GM23338 (cell line): ENCODE measurements at regions not wholly inside any gene's neighbourhood (a gene's known extent, or its start where the extent isn't known, plus 50 kb on each side); places are given as distances from the start of the nearest gene placed in this dataset.

ENCODE experiments used
- ATAC-seq: fragments of 200-7000 bp; cut with Tn5 transposase; 3 replicates; pipeline ENCODE4 v1.9.1; 2020
- DNase-seq: peaks from one replicate; pipeline ENCODE4 v3.0.0-alpha.2; 2015; ENCODE audit warnings: low spot score
- H2AFZ ChIP-seq: fragments of 200-600 bp; sonication (generic); 2 replicates; pipeline ENCODE4 v1.8.0; 2016; ENCODE audit warnings: antibody characterized with exemption, mild to moderate bottlenecking, moderate library complexity
- H3F3A ChIP-seq: fragments of 200-600 bp; sonication (generic); replicated peaks from 2 replicates; pipeline ENCODE4 v1.8.0; 2017; ENCODE audit warnings: antibody characterized with exemption, mixed run types, low read depth
- H3K27ac ChIP-seq: fragments of 200-600 bp; sonication (generic); 2 replicates; pipeline ENCODE4 v1.6.1; 2016; ENCODE audit warnings: low read depth
- H3K27me3 ChIP-seq: fragments of 200-600 bp; sonication (generic); 2 replicates; pipeline ENCODE4 v1.8.0; 2016; ENCODE audit warnings: mild to moderate bottlenecking, mixed run types, moderate library complexity; ENCODE audit not compliant: insufficient read depth
- H3K36me3 ChIP-seq: fragments of 200-600 bp; sonication (generic); 2 replicates; pipeline ENCODE4 v1.8.0; 2016; ENCODE audit warnings: mild to moderate bottlenecking; ENCODE audit not compliant: insufficient read depth
- H3K4me1 ChIP-seq: fragments of 200-600 bp; sonication (generic); 2 replicates; pipeline ENCODE4 v1.8.0; 2016; ENCODE audit warnings: mild to moderate bottlenecking, moderate library complexity; ENCODE audit not compliant: insufficient read depth
- H3K4me2 ChIP-seq: fragments of 200-600 bp; sonication (generic); 2 replicates; pipeline ENCODE4 v1.7.1; 2017; ENCODE audit warnings: mixed run types
- H3K4me3 ChIP-seq: fragments of 200-600 bp; sonication (generic); 2 replicates; pipeline ENCODE4 v1.6.1; 2016; ENCODE audit warnings: mixed run types
- H3K79me2 ChIP-seq: fragments of 200-600 bp; sonication (generic); replicated peaks from 2 replicates; pipeline ENCODE4 v1.8.0; 2017; ENCODE audit warnings: mild to moderate bottlenecking; ENCODE audit not compliant: insufficient read depth
- H3K9me2 ChIP-seq: fragments of 200-600 bp; sonication (generic); 2 replicates; pipeline ENCODE4 v1.8.0; 2017; ENCODE audit not compliant: insufficient read depth
- H4K20me1 ChIP-seq: fragments of 200-600 bp; sonication (generic); replicated peaks from 2 replicates; pipeline ENCODE4 v1.8.0; 2017; ENCODE audit warnings: mild to moderate bottlenecking; ENCODE audit not compliant: insufficient read depth
- H3K27ac Mint-ChIP-seq: 2 replicates; pipeline ENCODE4 v1.8.0; 2020; ENCODE audit warnings: inconsistent platforms, mild to moderate bottlenecking, moderate library complexity, mixed read lengths
- H3K27me3 Mint-ChIP-seq: 3 replicates; pipeline ENCODE4 v1.8.0; 2022; ENCODE audit warnings: low read depth, mild to moderate bottlenecking, moderate library complexity, mixed read lengths, inconsistent platforms; ENCODE audit not compliant: insufficient read depth, poor library complexity
- H3K36me3 Mint-ChIP-seq: 3 replicates; pipeline ENCODE4 v1.8.0; 2021; ENCODE audit warnings: low read depth, mild to moderate bottlenecking, inconsistent platforms, moderate library complexity, mixed read lengths
- H3K4me1 Mint-ChIP-seq: 3 replicates; pipeline ENCODE4 v1.8.0; 2020; ENCODE audit warnings: mild to moderate bottlenecking, inconsistent platforms, mixed read lengths
- H3K4me3 Mint-ChIP-seq: 3 replicates; pipeline ENCODE4 v1.8.0; 2021; ENCODE audit warnings: moderate library complexity, mild to moderate bottlenecking, inconsistent platforms, mixed read lengths
- H3K9me3 Mint-ChIP-seq: 3 replicates; pipeline ENCODE4 v1.8.0; 2020; ENCODE audit warnings: moderate library complexity, mild to moderate bottlenecking, inconsistent platforms, mixed read lengths
- EZH2phosphoT487 ChIP-seq: fragments of 200-600 bp; sonication (generic); IDR thresholded peaks from one replicate; pipeline ENCODE4 v1.8.1; 2018; ENCODE audit warnings: antibody characterized with exemption; ENCODE audit not compliant: unreplicated experiment
- NANOG ChIP-seq: IDR thresholded peaks from 2 replicates; pipeline ENCODE4 v1.6.1; 2016; ENCODE audit warnings: antibody characterized with exemption, borderline replicate concordance
- REST ChIP-seq: IDR thresholded peaks from one replicate; pipeline ENCODE4 v1.6.1; 2018; ENCODE audit warnings: antibody characterized with exemption; ENCODE audit not compliant: unreplicated experiment
- ZNF114 ChIP-seq: fragments of 250-450 bp; sonication (Bioruptor Pico); IDR thresholded peaks from 2 replicates; pipeline ENCODE4 v1.5.0; 2020; ENCODE audit warnings: mild to moderate bottlenecking, moderate library complexity
- ZNF331 ChIP-seq: fragments of 250-450 bp; sonication (Bioruptor Pico); IDR thresholded peaks from 2 replicates; pipeline ENCODE4 v1.5.0; 2020; ENCODE audit warnings: low read depth, mild to moderate bottlenecking, moderate library complexity
- TF ChIP-seq, protein P1 (sequence below): IDR thresholded peaks from 2 replicates; pipeline ENCODE4 v1.6.1; 2016; ENCODE audit warnings: antibody characterized with exemption

GRCh38 chr7:54398863-54399262 is 143.3 kb upstream of the VSTM2A start (continued):
- TF ChIP-seq, protein P1, sequence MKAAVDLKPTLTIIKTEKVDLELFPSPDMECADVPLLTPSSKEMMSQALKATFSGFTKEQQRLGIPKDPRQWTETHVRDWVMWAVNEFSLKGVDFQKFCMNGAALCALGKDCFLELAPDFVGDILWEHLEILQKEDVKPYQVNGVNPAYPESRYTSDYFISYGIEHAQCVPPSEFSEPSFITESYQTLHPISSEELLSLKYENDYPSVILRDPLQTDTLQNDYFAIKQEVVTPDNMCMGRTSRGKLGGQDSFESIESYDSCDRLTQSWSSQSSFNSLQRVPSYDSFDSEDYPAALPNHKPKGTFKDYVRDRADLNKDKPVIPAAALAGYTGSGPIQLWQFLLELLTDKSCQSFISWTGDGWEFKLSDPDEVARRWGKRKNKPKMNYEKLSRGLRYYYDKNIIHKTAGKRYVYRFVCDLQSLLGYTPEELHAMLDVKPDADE = no peak
- no peak for TF ChIP-seq ZNF331 (CRISPR knock-in tag)
- TF ChIP-seq EZH2phosphoT487 = no peak
- TF ChIP-seq NANOG = no peak

- Histone ChIP-seq H4K20me1 (no peaks in the 10 kb centered on the region), H3K4me3 (no peak overlapping the region), H3K27ac (no peak overlapping the region), H3K4me1 (no peaks in the 10 kb centered on the region), H3K36me3 (no peaks in the 10 kb centered on the region), H3K27me3 (no peaks in the 10 kb centered on the region), H3F3A (no peaks in the 10 kb centered on the region), H3K9me2 (peaks cover 3% of the 10 kb centered on the region; the same call in 1 of the 2 replicates), H2AFZ (no peak overlapping the region), H3K79me2 (no peaks in the 10 kb centered on the region), H3K4me2 (no peak overlapping the region)
- ATAC-seq = no peak
- no peak for DNase-seq
- Mint-ChIP-seq H3K4me3 (no peak overlapping the region), H3K9me3 (peaks cover 27% of the 10 kb centered on the region), H3K27ac (no peak overlapping the region), H3K27me3 (peaks cover 1% of the 10 kb centered on the region), H3K4me1 (no peaks in the 10 kb centered on the region), H3K36me3 (peaks cover 3% of the 10 kb centered on the region; the same call in 2 of the 3 replicates)
- TF ChIP-seq REST (no peak), NANOG (no peak), ZNF114 (CRISPR knock-in tag) (no peak)
- TF ChIP-seq, protein P1 = no peak
These were observed 132.3 kb upstream of the VSTM2A start for GRCh38 chr7:54409917-54410316.

DNA sequence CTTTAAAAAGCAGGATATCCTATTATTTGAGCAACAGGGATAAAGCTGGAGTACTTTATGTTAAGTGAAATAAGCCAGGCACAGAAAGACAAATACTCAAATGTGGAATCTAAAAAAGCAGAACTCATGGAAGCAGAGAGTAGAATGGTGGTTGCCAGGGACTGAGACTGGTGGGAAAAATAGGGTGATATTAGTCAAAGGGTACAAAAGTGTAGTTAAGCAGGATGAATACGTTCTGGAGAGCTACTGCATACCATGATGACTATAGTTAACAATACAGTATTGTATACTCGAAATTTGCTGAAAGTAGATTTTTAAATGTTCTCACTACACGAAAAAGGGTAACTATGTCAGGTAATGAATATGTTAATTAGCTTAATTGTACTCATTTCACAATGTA is 125.5 kb upstream of the VSTM2A start:
- H3K27me3 ChIP-seq = no peaks in the 10 kb centered on the region
- DNase-seq = no peak
- TF ChIP-seq REST = no peak

More for the DNA sequence above, 125.5 kb upstream of the VSTM2A start:
- Histone ChIP-seq H3K4me3 (no peak overlapping the region), H3K4me1 (no peaks in the 10 kb centered on the region), H3K9me2 (peaks cover 8% of the 10 kb centered on the region; the same call in 1 of the 2 replicates), H3K36me3 (no peaks in the 10 kb centered on the region), H4K20me1 (no peaks in the 10 kb centered on the region), H3K4me2 (no peak overlapping the region), H3K27ac (no peak overlapping the region), H2AFZ (no peak overlapping the region), H3F3A (no peaks in the 10 kb centered on the region), H3K79me2 (no peaks in the 10 kb centered on the region)
- ATAC-seq = no peak
- peaks cover 3% of the 10 kb centered on the region for H3K27me3 Mint-ChIP-seq
- no peak overlapping the region for H3K4me3 Mint-ChIP-seq
- H3K4me1 Mint-ChIP-seq = peaks cover 2% of the 10 kb centered on the region; the same call in 2 of the 3 replicates
- peaks cover 8% of the 10 kb centered on the region for H3K9me3 Mint-ChIP-seq
- H3K36me3 Mint-ChIP-seq = peaks cover 3% of the 10 kb centered on the region; the same call in 1 of the 3 replicates
- H3K27ac Mint-ChIP-seq = no peak overlapping the region
